DMS153 treated with DMSO at 0.1 percent for 48 hours (cell line): ENCODE measurements at regions not wholly inside any gene's neighbourhood (a gene's known extent, or its start where the extent isn't known, plus 50 kb on each side); places are given as distances from the start of the nearest gene placed in this dataset.

Experiments
- DNase-seq: peaks from one replicate; lab custom pipeline; 2025; ENCODE audit not compliant: unreplicated experiment; lab: John Stamatoyannopoulos, UW

- DNase-seq: no peak
These were observed 83.9 kb upstream of the ARHGAP24 start for GRCh38 chr4:85391071-85391470.

- DNase-seq: no peak
These were observed 83.2 kb upstream of the ARHGAP24 start for GRCh38 chr4:85391589-85392410.

DNA sequence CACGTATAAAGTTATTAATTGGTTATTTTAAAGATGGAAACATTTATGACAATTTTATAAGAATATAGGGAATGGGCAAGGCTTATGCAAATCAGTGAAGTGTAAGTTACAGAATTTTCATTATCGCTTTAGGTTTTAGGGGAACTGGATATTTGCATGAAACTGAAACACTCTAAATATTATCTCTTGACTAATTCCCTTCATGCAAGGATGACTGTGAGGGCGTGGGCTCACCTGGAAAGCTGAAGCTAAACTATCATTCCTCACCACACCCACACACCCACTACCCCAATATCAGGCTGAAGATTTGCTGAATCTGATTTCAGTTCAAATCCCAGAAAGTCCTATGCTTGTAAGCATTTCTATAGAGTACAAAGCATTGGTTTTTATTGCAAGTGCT, 81.7 kb upstream of the ARHGAP24 start:
- DNase-seq: no peak

DNA sequence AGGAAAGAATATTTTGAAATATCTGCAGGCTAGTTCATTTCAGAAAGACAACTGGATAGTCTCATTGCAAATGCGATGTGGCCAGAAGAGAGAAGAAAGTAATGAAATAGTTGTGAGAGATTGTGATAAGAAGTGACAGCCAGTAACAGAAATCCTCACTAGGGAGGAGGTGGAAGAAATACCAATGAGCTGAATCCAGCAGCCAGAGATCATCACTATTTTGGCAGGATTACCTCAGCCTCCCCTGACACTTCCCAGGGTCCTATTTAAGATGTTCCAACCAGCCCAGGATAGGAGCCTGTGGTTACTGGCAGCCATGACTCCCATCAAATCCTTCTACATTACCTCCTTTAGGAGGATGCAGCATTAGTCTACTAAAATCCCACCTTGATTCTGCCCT, 76.7 kb upstream of the ARHGAP24 start:
- no peak for DNase-seq

- DNase-seq: no peak
These were observed 75.7 kb upstream of the ARHGAP24 start for GRCh38 chr4:85399270-85399669.

DNA sequence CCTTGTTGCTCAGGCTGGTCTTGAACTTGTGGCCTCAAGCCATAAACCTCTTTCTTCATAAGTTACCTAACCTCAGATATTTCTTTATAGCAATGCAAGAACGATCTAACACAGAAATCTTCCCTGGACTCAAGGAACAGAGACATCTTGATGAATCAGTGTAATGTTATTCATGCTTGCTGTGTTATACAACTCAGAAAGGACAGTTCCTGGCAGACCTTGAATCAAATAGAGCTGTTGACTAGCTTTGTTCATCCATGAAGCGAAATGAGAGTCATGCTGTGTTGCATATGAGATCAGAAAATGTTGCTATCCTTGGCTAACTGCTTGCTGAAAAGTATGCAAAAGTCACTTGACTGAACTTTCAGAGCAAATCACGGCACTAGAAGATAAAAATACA, 72.6 kb upstream of the ARHGAP24 start:
- DNase-seq: no peak

- DNase-seq: no peak
These were observed 68.8 kb upstream of the ARHGAP24 start for GRCh38 chr4:85406185-85406584.

- DNase-seq: no peak
These were observed 67.4 kb upstream of the ARHGAP24 start for GRCh38 chr4:85407546-85407945.

DNA sequence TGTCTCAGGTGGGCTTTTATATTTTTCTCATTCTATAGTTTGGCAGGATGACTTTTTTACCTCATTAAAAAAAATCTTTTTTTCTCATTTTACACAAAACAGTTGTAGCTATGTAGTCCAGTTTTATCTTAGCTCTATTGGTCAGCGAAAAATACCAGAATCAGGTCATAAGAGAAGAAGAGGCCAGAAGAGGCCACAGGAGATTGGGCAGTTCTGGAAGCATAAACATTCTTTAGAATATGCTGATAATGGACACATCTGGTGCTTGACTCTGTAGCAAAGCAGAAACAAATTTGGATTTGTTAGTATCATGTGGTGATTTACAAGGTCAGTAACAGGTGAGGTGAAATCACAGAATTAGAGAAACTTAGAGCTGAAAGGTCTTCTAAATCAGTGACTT, 66.6 kb upstream of the ARHGAP24 start:
- DNase-seq: no peak

DNA sequence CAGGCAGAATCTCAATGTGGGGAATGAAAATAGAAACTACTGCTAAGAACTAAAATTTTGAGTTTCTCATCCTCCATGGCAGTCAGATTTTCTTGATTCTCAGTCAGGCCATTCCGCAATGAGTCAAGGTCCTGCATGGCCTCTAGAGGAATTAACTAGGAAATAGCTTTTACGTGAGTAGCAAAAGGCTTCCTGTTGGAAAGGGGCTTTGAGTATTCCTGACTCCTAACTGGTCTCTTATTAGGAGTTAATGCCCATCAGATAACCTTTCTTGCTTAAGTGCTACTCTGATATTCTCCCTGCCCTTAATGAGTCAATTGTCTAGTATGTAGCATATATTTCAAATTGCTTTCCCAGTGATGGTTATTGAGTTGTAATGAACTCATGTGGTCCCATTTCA, 65.7 kb upstream of the ARHGAP24 start:
- no peak for DNase-seq

DNA sequence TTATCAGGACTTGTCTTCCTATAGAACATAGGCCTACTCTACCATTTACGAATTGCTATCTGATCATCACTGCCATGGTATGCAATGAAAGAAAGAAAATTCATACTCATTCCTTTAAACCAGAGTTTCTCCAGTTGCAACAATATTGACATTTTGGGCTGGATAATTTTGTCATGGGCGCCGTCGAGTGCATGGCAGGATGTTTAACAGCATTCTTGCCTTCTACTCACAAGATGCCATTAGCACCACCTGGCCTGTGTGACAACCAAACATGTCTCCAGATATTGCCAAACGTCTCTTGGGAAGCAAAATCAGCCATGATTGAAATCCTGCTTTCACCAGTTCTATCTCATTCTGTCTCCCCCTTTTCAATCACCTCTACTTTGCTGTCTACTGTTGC, 63.6 kb upstream of the ARHGAP24 start:
- no peak for DNase-seq

DNA sequence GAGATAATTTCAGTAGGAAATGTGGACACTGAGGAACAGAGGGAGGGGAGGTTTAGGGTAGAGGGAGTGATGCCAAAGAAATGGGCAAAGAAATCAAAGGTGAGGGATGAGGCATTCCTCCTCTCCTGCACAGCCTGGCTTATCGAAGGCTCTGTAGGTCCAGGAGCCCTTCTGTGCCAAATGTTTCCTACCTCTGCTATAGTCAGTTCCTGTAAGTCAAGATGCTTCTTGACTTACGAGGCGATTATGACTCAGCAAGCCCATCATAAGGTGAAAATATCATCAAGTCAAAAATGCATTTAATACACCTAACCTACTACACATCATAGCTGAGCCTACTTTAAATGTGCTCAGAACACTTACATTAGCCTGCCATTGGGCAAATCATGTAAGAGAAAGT, 60.0 kb upstream of the ARHGAP24 start:
- DNase-seq: no peak

GRCh38 chr4:85416094-85416493, 58.9 kb upstream of the ARHGAP24 start:
- DNase-seq: no peak

DNA sequence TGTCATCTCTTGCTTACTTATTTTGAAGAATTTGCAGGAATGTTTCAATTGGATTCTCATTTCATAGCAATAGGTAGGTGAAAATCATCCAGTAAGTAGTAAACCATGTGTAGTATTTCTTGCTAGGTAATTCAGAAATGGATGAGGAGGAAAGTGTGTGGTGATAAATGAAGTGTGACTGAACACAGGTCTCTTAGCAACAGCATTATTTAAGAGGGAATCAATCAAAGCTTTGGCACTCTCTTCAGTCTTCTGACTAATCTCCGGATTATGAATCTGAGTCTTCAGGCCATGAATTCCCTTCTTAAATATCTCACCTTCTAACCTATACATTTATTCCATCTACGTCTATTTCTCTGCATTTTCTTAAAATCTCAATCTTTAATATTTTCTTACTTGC, 55.8 kb upstream of the ARHGAP24 start:
- DNase-seq: no peak

GRCh38 chr4:85420831-85421230, 54.1 kb upstream of the ARHGAP24 start:
- no peak for DNase-seq

DNA sequence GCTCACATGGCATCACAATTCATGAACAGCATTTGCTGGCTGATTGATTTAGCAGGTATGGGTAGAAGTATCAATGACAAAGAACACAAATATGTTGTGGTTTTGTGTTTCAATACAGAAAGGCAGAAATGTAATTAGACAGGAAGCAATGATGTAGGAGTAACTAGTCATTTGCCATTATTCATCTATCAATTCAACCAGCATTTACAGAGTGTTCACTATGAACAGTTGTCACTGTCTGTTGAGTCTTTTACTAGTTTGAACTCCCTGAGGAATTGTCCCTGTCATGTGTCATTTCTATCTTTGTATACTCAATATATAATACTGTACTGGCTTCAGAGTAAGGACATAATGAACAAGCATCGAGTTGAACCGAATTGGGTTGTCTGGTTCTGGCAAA, 51.5 kb upstream of the ARHGAP24 start:
- DNase-seq: no peak
